HG03520 (cell line): ENCODE measurements at regions not wholly inside any gene's neighbourhood (a gene's known extent, or its start where the extent isn't known, plus 50 kb on each side); places are given as distances from the start of the nearest gene placed in this dataset.

Source experiments
- ATAC-seq: cut with Tn5 transposase; IDR thresholded peaks from one replicate; pipeline ENCODE4 v1.9.1; 2021; ENCODE audit warnings: mild to moderate bottlenecking, moderate library complexity; ENCODE audit not compliant: unreplicated experiment

DNA sequence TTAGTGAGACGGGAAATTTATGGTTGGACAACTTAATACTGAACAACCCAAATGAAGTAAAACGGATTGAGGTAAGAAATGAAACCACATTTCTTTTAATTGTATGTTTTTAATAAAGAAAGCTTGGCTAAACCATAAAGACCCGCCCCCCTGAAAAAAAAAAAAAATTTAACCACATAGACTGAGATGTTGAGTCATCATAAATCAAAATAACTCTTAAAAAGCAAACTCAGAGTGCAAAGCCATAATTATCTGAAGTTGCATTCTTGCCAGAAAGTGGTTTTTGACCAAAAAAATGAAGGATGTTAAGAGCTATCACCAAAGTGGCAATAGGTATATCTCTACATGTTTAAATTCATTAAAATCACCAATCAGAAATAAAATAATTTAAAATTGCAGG is 101.8 kb upstream of the COL21A1 start:
- ATAC-seq = no peak

DNA sequence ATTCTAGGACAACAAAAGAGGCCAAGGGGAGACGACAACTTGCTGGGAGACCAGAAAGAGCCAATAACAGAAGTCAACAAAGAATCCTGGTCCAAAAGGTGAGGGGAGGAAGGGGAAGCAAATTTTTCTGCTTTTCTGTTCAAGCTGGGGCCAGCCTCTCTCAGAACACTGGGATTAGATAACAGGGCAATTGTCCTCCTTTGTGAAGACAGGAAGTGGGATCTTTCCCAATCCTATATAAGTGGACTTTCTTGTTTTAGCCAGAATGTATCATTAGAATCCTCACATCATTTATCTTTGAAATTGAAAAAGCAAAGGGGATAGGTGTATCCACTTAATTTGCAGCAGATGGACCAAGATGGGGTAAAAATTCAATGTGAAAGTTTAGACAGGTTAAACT is 101.2 kb upstream of the COL21A1 start:
- no peak for ATAC-seq

DNA sequence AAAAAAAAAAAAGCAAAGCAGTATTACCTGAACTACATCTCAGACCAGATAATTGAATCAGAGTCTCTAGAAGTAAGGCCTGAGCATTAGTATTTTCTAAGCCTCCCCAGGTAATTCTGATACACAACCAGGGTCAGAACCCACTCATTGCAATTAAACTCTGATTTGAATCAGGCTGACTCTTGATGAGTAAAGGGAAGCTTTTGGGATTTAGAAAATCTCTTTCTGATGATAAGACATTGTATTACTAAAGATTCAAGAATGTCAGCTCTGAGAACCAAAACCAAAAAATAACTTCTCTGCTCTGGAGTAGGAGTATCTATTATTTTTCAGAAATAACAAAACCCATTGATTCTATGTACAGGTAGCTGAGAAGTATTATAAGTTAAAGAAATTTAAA is 100.1 kb upstream of the COL21A1 start:
- ATAC-seq = no peak

DNA sequence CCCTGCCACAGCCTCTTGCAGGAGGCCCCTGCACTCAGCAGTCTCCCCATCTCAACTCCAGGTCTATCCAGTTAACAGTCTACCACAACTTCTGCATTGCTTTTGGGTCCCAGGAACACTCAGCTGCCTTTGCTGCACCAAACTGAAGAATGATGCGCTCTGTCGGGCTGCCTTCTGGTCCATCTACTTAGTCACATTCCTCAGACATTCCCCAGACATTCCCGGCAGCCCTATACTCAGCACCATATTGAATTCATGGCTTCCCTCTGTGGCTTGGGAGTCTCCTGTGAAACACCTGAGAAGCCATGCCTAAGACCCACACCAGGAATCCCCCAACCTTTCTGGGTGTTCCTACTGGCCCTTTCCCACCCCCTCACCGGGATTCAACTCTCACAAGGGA is 99.6 kb upstream of the COL21A1 start:
- ATAC-seq = no peak

DNA sequence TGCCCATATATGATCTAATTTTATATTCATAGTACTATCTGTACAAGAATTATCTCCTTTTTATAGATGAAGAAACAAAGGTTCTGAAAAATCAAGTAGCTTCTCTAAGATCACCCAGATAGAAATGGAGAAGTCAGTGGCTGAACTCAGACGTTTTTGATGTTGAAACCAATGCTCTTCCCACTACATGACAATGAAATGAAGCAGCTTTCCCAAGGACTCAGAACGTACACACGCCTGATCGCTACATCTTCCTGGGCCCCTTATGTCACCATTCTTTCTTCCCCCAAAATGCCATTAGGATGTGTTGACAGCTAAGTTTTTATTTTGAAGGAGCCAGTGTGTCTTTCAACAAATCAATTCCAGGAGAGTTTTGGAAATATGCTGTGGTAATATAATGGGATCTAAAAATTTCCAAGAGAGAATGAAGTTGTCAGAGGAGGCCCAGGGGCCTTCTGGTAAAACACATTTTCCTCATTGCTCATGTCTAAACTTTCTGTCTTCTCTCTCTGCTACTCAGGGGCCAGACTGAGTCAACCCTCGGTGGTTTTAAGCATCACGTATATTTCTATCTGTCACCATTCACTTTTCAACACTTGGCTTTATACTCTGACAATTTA is 98.1 kb upstream of the COL21A1 start:
- ATAC-seq = no peak

DNA sequence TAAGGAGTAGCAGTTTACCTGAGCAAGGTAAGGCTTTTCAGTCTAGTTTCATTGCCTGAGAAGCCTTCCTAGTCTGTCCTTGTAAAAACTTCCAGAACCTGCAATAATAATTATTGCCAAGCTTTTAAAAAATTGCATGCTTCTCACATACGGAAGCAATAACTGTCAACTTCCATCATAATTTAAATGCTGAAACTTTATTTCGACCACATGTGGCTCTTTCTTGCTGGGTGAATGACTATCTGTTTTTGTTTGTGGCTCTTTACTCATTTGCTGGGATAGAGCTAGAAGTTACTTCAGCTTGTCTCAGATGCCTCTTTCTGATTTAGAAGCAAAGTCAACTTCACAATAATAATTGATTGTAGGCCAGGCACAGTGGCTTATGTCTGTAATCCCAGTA is 95.9 kb upstream of the COL21A1 start:
- no peak for ATAC-seq

DNA sequence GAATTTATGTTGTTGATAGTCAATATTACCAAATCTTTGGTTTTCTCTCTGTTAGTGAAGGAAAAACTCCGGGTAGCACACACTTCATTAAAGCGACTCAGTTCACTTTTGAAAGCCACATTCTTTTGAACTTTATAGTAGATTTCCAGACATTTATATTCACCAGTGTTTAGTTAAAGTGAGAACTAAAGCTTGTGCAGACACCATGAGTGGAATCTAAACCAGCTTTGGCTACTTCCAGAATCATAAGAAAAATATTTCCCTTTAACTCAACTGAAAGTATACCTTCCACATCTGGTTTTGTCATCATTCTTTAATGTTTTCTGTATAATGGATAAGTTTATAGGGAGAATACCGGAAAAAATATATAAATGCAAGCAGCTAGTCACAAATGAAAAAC is 92.1 kb upstream of the COL21A1 start:
- no peak for ATAC-seq

DNA sequence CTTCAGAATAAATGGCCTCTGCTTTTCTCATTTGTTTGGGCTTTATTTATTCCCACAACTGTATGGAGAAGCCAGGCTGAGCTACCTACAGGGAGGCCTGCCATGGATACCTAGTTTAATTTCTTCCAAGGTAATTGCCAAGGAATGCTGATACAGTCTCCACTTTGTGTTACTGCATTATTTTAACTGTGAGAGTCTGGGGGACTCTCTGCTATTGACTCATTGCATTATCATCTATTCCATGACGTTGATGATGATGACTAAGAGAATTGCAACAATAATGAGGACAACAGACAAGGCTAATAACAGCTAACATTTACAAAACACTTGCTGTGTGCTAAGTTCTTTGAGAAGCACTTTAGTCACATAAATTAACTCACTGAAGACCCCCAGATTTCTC is 88.3 kb upstream of the COL21A1 start:
- ATAC-seq = no peak

DNA sequence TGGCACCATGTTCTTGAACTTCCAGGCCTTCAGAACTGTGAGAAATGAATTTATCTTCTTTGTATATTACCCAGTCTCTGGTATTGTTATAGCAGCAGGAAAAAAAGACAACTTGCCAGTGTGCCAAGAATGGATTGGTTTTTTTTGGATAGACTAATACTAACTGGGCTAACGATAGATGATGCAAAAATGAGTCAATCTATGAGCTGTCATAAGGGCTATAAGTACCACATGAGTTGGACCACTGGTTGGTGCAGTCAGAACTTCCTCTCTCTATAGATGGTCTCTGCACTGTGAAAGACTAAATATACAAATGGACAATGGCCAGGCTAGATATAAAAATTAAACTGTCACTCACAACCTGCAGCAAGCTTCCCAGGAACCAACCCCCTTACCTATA is 87.6 kb upstream of the COL21A1 start:
- no peak for ATAC-seq

DNA sequence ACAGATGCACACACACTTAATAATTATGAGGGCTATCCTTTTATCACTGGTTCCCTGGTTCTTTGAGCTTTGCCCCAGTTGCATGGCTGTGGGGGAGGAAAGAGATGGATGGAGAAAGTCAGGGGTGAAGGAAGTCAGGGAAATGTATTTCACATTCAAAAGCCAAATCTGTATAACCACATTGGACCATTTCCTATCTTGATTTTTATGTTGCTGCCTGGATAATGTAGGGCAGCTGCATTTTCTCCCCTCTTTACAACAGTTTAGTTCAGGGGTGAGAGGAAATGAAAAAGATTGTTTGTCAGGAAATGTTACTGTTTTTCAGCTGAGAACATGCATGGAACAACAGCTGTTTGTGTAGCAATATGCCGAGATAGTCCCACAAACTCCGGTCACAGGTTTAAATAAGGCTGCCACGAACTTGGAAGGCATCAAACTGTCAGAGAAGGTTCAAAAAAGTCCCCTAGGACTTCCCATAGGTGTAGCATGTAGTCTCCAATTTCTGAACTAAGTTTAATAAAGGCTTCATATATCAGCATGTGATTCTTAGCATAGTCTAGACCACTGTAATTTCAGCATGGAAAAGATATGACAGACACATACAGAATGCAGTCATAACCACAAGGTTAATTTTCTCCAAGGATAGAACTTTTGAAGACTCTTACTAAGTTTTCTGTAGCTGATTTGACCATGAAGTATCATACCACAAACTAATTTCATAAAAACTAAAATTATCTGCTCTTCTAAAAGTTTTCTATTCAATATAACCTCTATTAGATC is 82.1 kb upstream of the COL21A1 start:
- no peak for ATAC-seq

DNA sequence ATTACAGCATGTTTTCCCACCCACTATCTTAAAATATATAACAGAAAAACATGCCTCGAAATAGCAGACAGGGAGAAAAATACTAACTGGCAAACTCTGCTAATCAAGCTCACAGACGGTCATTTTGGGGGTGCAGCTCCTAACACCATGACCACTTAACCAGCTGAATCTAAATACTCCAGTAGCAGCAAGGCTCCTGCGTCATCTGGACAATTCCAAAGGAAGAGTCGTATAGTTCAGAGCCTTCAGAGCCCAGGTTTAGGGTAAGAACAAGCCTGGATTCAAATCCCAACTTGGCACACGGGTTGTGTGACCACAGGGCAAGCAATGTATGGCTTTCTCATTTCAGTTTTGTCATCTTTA is 81.3 kb upstream of the COL21A1 start:
- no peak for ATAC-seq

DNA sequence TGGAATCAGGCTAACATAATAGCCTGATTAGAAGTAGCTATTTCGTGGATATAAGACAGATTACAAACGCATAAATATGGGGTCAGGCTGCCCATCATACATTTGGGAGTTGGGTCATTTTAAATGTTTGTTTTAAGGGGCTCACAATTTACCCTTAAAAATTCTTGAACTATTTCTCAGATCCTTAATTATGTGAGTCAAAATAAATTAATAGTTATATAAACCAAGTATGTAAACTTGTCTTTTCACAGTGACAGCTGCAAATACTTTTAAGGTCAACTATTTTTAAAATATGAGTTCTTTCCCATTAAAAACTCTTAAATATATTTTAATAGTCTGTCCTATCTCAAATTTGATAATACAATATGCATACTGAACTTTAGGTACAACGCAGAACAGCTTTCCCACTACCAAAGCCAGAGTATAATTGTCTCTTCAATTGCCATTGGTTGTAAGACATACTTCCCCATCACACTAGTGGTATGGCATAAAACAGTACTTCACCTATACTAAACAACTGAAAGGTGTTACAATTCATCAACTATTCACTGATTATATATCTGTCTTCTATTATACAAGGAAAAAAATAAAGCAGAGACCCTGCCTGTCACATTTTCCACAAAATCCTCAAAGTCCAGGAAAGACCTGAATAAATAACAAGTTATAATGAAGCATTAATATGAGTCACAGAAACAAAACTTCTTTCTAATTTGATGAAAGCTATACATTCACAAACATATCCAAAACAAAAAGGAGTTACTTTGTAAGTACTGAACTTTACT is 80.8 kb upstream of the COL21A1 start:
- no peak for ATAC-seq

DNA sequence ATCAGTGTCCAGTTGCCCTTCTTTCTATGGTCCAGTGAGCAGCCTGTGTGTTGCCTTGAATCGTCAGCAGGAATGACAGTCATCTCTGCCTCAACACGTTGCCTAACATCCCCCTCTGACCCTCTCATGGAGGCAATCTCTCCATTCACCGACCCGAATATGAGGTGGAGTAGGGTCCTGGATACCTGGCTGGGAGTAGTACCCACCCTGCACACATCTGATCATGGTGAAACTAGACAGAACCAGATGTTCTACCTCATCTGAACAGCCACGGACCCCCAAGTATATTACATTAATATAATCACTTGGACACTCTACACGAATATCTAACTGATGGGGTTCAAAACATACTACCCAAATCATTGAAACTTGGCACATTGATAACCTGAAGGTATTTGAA is 77.0 kb upstream of the COL21A1 start:
- no peak for ATAC-seq

DNA sequence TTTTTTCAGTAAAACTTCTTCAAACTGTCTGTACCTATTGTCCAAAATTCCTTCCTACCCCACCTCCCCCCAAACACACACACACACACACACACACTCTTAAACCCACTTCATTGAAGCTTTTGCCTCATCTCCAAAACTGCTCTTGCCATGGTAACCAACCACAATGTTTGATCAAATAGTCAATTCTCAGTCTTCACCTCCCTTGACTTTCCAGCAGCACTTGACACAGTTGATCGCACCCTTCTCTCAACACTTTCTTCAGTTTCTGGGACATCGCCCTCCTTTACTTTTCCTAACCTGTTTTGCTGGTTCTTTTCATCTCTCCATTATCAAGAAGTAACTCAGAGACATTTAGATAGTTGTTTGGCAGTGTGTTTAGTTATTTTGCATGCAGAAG is 71.5 kb upstream of the COL21A1 start:
- ATAC-seq = no peak

DNA sequence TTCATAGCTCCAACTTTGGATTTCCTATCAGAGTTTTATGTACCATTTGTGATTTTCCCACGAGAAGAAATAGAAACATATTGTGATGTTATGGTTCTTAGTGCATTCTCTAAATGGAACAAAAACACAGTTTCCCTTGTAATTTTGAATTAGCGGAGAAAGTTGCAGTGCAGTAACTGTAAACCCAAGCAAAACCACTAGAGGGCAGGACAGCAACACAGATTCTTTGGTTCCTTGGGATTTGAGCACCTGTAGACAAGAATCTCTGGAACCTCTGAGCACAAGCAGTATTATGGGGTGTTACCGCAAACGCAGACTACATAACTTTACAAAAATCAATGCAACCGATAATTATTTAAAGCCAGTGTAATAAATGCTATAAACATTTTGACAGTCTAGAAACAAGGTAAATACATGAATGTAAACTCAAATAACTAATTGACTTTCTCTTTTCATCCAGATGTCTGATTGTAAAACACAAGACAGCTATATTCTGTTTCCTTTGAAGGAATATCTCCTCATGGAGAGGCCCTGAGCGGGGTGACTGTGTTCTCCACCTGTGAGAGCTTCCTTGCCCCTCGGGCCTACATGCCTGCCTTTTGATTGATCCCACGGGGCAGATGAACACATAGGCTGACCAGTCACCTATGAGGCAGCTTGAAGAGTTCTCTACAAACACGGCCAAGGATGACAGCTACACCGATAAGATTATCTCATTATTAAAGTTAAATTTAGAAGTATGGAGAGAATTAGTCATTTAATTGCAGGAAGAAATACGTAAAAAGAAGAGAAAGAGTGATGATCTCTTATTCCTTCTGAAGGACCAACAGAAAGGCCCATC is 67.5 kb upstream of the COL21A1 start:
- no peak for ATAC-seq

DNA sequence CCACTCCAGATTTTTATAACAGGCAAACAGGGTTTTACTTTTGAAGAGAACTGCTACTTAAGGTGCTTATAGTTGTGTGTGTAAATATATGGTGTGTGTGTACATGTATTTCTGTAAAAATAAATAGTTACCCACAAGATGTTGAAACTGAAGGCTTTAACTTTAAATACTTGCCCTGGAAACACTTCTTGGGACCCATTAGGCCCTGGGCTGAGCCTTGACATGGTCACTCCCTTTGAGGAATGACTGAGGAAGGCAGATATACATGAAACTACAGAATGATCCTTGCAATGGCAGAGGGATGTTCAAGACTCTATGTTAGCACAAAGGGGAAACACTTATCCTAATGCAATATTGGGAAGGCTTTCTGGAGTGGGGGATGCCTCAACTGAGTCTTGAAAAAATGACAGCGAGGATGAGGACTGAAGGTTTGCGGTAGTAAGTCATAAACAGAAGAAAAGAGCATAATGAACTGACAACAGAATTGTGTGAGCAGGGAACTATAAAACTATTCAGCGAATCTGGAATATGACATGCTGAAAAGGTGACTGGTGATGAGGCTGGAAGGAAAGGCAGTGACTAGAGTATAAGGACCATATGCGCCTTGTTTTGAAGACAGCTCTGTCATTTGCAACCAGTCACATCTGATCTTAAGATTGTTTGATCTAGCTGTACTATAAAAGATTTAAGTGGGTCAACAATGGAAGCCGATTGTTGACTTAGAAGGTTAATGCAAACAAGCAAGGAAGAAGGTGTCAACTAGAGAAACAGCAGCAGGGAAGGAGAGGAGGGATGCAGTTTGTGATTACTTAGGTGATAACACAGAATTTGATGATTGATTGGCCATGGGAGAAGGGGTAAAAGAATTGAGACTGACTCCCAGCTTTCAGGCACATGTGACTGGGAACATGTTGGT is 64.4 kb upstream of the COL21A1 start:
- ATAC-seq = no peak

DNA sequence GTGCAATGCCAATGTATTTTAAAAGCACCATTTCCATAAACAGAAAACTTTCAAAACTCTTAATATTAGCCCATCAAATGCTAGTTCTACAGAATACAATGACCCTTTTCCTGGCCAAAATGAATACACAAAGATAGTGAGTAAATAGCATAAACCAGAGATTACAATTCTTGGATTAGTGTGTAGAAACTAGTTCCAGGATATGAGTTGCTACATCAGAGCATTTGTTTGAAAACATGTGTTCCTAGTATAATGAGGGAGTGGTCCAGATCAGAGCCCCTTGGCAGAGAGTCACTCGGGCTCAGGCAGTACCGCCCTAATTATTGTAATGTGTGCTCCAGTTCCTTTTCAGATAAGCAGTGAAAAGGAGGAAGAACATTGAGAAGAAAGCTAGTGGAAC is 63.7 kb upstream of the COL21A1 start:
- ATAC-seq = no peak

DNA sequence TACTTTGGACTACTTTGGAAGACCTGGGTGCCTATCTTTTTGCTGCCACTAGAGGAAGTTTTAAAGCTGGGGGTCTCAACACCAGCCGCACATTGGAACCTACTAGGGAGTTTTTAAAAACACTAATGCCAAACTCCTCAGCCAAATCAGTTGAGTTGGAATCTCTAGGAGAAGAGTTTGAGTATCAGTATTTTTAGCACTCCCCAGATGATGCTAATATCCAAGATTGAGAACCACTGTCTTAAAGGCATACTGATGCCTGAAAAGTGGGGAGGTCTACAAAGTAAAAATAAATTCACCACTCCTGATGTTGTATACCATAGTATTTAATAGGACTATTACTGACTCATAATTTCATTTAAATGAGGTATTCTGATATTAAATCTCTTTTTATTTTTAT is 62.9 kb upstream of the COL21A1 start:
- no peak for ATAC-seq

DNA sequence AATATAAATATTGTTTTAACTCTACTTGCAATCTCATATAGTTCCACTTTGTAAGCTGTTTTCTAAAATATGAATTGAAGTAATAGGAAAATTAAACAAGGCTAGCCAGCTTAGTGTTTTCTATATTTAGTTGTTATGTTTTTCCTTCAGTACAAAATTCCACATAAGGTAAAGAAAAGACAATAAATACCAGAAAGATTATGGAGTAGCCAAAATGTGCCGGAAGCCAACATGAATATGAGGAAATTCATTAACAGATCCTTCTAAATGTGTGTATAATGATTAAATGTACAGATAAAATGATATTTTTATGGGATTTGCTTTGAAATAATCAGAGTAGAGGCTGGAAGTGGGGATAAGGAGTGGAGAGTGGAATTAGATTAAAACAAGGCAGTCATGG is 52.5 kb upstream of the COL21A1 start:
- no peak for ATAC-seq
